Panc1 (cell line): ENCODE measurements at regions not wholly inside any gene's neighbourhood (a gene's known extent, or its start where the extent isn't known, plus 50 kb on each side); places are given as distances from the start of the nearest gene placed in this dataset.

Experiments used
- CTCF ChIP-seq: fragments of 450-650 bp; IDR thresholded peaks from 2 replicates; pipeline ENCODE4 v1.5.1; 2017; ENCODE audit warnings: mild to moderate bottlenecking
- POLR2AphosphoS5 ChIP-seq: IDR thresholded peaks from 2 replicates; pipeline ENCODE4 v1.6.1; 2012; ENCODE audit warnings: mild to moderate bottlenecking, low read depth, low read length, moderate library complexity
- TCF7L2 ChIP-seq: IDR thresholded peaks from 2 replicates; pipeline ENCODE4 v1.6.1; 2011; ENCODE audit warnings: mild to moderate bottlenecking, low read depth, low read length, inconsistent platforms

GRCh38 chr1:222443566-222443965 is 104.3 kb downstream of the HHIPL2 start:
- TF ChIP-seq CTCF (no peak), POLR2AphosphoS5 (no peak), TCF7L2 (no peak)
